ENCODE measurements at regions not wholly inside any gene's neighbourhood (a gene's known extent, or its start where the extent isn't known, plus 50 kb on each side); places are given as distances from the start of the nearest gene placed in this dataset.

- TF ChIP-seq, protein P1, sequence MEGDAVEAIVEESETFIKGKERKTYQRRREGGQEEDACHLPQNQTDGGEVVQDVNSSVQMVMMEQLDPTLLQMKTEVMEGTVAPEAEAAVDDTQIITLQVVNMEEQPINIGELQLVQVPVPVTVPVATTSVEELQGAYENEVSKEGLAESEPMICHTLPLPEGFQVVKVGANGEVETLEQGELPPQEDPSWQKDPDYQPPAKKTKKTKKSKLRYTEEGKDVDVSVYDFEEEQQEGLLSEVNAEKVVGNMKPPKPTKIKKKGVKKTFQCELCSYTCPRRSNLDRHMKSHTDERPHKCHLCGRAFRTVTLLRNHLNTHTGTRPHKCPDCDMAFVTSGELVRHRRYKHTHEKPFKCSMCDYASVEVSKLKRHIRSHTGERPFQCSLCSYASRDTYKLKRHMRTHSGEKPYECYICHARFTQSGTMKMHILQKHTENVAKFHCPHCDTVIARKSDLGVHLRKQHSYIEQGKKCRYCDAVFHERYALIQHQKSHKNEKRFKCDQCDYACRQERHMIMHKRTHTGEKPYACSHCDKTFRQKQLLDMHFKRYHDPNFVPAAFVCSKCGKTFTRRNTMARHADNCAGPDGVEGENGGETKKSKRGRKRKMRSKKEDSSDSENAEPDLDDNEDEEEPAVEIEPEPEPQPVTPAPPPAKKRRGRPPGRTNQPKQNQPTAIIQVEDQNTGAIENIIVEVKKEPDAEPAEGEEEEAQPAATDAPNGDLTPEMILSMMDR (IDR thresholded peaks at IDR 0.05): no peak
- TF ChIP-seq POLR2A (IDR thresholded peaks at IDR 0.05): no peak
These were observed 105.5 kb upstream of the FERMT1 start for GRCh38 chr20:6228302-6228843.
